Mucosa of descending colon (tissue), 3 donors: ENCODE measurements at regions not wholly inside any gene's neighbourhood (a gene's known extent, or its start where the extent isn't known, plus 50 kb on each side); places are given as distances from the start of the nearest gene placed in this dataset.
A peak's percentile ranks its signal among the peaks of the same experiment; 100 is the strongest.
"Not testable (repeated sequence)": the region's sequence is repeated elsewhere in the genome, so short reads cannot be mapped to it uniquely, and the experiment has no call there.

Source experiments
- ATAC-seq: fragments of 200-7000 bp; cut with Tn5 transposase; one replicate; pipeline ENCODE4 v1.9.1; 2020; ENCODE audit warnings: mild to moderate bottlenecking, moderate library complexity
- DNase-seq, 3 donors: peaks; one replicate each; pipeline ENCODE4 v3.0.0-alpha.2; 2020
- H3K36me3 ChIP-seq: fragments of 200-600 bp; one replicate; pipeline ENCODE4 v1.8.0; 2021; ENCODE audit warnings: low read depth, mild to moderate bottlenecking
- H3K4me1 ChIP-seq: fragments of 200-600 bp; one replicate; pipeline ENCODE4 v1.8.0; 2021; ENCODE audit warnings: low read depth, mild to moderate bottlenecking
- H3K4me3 ChIP-seq: fragments of 200-600 bp; one replicate; pipeline ENCODE4 v1.8.0; 2021; ENCODE audit warnings: mild to moderate bottlenecking
- H3K9me3 ChIP-seq: fragments of 200-600 bp; one replicate; pipeline ENCODE4 v1.8.0; 2021; ENCODE audit warnings: mild to moderate bottlenecking
- CTCF ChIP-seq: fragments of 200-600 bp; IDR thresholded peaks from one replicate; pipeline ENCODE4 v1.8.0; 2022; ENCODE audit warnings: antibody characterized with exemption, mild to moderate bottlenecking
- intact Hi-C, 2 donors: fragments of 100-400 bp; cut with DNase I in 1 of 2; cut with micrococcal nuclease in 1 of 2; formaldehyde crosslinking; loops; one replicate each; pipeline versions ENCODE4 v1.11.0 to v1.11.1; 2022; cut with DNase I, micrococcal nuclease
- donor health status: DM: no; HTN: no; CAD: no; lungs with moderate emphysema.
- donor health status: DM: no; HTN: no; CAD: no.
- donor health status: DM: no; HTN: yes; CAD: no.

- intact Hi-C loops = no loop called here
- ATAC-seq = no peak
- H3K4me1 ChIP-seq = peaks cover 2% of the 10 kb centered on the region
Measured at GRCh38 chr1:113201560-113201959, 128.6 kb downstream of the LRIG2 start.

GRCh38 chr1:113205980-113206766 lies 133.2 kb downstream of the LRIG2 start:
- H3K4me3 ChIP-seq = no peak overlapping the region
- H3K36me3 ChIP-seq = no peaks in the 10 kb centered on the region
- no peaks in the 10 kb centered on the region for H3K9me3 ChIP-seq
- no peak for TF ChIP-seq CTCF
- ATAC-seq (no peak), DNase-seq (no peak)
- H3K4me1 ChIP-seq = peaks cover 23% of the 10 kb centered on the region
- intact Hi-C loops = no loop called here

More at GRCh38 chr1:113201560-113201959, 128.6 kb downstream of the LRIG2 start:
- no peak for DNase-seq
- Histone ChIP-seq H3K4me3 (no peak overlapping the region), H3K9me3 (no peaks in the 10 kb centered on the region), H3K36me3 (no peaks in the 10 kb centered on the region)
- no peak for TF ChIP-seq CTCF

- peaks cover 23% of the 10 kb centered on the region for H3K4me1 ChIP-seq
- no peaks in the 10 kb centered on the region for H3K9me3 ChIP-seq
- H3K36me3 ChIP-seq = no peaks in the 10 kb centered on the region
- intact Hi-C loops = no loop called here
- ATAC-seq = no peak
- no peak overlapping the region for H3K4me3 ChIP-seq
- no peak for TF ChIP-seq CTCF
- DNase-seq = no peak
Measured at GRCh38 chr1:113207019-113207418, 134.0 kb downstream of the LRIG2 start.

GRCh38 chr1:113207457-113207856 lies 134.5 kb downstream of the LRIG2 start:
- no peak overlapping the region for H3K4me3 ChIP-seq
- peaks cover 23% of the 10 kb centered on the region for H3K4me1 ChIP-seq
- ATAC-seq (no peak), DNase-seq (no peak)
- H3K9me3 ChIP-seq = no peaks in the 10 kb centered on the region
- intact Hi-C loops = no loop called here
- no peak for TF ChIP-seq CTCF
- no peaks in the 10 kb centered on the region for H3K36me3 ChIP-seq

GRCh38 chr1:113208425-113208824 lies 135.4 kb downstream of the LRIG2 start:
- DNase-seq (peak; percentile 69 to 83 (median 71)), ATAC-seq (peak; percentile 59)
- peaks cover 23% of the 10 kb centered on the region for H3K4me1 ChIP-seq
- H3K9me3 ChIP-seq, H3K36me3 ChIP-seq, H3K4me3 ChIP-seq, intact Hi-C loops: not testable (repeated sequence)

GRCh38 chr1:113210248-113210647 lies 137.2 kb downstream of the LRIG2 start:
- no peak for TF ChIP-seq CTCF
- ATAC-seq (peak; percentile 95), DNase-seq (peak; percentile 61 to 81 (median 61))
- H3K9me3 ChIP-seq = peaks cover 4% of the 10 kb centered on the region
- intact Hi-C loops = no loop called here
- H3K4me3 ChIP-seq = no peak overlapping the region
- no peaks in the 10 kb centered on the region for H3K36me3 ChIP-seq
- peaks cover 23% of the 10 kb centered on the region for H3K4me1 ChIP-seq
